Frontal cortex (tissue), 3 donors: ENCODE measurements at regions not wholly inside any gene's neighbourhood (a gene's known extent, or its start where the extent isn't known, plus 50 kb on each side); places are given as distances from the start of the nearest gene placed in this dataset.

Experiments
- DNase-seq, 2 donors: peaks; one replicate each; pipeline ENCODE4 v3.0.0; 2012; ENCODE audit warnings: low spot score in 2 of 2
- FAIRE-seq: peaks from 2 replicates; lab custom pipeline; 2012; peaks lifted over from hg19 to GRCh38; lab: Jason Lieb, UNC
- donor health status: control.
- donor health status: control.
- donor health status: control.

DNA sequence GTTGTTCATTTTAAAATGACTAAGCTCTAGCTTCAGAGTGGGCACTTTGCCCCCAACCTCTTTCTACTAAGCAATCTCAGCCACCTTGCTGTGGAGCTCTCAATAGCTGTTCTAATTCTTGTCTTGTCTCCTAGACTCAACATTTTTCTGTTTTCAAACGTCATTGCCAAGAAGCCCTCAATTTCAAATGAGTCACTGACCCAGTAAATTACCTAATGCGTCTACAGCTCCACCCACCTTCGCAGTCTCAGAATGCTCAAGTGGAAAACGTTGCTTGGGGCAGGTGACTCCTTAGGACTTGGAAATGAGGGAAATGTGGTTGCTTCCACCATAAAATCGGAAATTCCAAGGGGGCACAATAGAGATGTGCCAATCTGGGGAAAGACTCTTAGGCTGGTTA, 59.0 kb downstream of the ING2 start:
- FAIRE-seq (no peak), DNase-seq (no peak)

GRCh38 chr4:183571350-183571941, 66.6 kb downstream of the ING2 start:
- no peak for FAIRE-seq
- peak in 1 of 2 donors; percentile 29 for DNase-seq

DNA sequence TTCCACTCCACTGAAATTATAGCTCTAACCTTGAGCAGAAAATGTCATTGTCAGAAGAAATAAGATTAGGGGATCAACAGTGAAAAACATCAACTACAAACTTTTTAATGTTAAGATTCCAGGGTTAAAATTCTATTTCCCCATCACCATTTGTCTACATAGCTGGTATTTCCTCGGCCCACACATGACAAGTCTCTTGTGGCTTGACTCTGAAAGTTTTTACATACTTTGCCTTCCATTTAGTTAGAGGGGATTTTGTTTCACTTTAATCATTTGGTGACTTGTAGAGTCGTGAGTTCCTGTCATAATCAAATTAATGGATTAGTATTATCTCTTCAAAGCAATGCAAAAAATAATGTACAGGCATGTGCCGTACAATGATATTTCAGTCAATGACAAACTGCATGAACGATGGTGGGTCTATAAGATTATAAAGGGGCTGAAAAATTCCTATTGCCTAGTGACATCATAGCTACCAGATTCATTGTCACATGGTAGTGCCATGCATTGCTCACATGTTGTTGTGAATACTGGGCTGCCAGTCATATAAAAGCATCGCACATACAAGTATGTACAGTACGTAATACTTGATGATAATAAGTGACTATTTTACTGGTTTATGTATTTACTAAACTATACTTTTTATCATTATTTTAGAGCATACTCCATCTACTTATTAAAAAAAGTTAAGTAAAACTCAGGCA, 72.0 kb downstream of the ING2 start:
- no peak for FAIRE-seq
- no peak for DNase-seq

DNA sequence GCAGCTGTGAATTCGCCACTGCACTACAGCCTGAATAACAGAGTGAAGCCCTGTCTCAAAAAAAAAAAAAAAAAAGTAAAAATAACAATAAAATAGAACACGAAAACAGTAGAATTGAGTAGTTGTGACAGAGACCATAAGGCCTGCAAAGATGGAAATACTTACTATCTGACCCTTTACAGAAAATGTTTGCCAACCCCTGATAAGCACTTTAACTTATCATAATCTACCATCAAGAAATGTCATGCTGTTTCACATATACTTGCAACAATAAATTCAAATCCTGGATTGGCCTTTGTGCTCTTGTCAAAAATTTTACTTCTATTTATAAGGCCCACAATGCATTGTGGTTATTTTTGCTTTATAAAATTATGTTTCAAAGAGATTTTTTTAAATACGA, 75.5 kb downstream of the ING2 start:
- FAIRE-seq (no peak), DNase-seq (no peak)

GRCh38 chr4:183580849-183581248, 76.0 kb downstream of the ING2 start:
- FAIRE-seq (no peak), DNase-seq (no peak)

GRCh38 chr4:183586824-183587223, 72.2 kb downstream of the RWDD4 start:
- DNase-seq (no peak), FAIRE-seq (no peak)

DNA sequence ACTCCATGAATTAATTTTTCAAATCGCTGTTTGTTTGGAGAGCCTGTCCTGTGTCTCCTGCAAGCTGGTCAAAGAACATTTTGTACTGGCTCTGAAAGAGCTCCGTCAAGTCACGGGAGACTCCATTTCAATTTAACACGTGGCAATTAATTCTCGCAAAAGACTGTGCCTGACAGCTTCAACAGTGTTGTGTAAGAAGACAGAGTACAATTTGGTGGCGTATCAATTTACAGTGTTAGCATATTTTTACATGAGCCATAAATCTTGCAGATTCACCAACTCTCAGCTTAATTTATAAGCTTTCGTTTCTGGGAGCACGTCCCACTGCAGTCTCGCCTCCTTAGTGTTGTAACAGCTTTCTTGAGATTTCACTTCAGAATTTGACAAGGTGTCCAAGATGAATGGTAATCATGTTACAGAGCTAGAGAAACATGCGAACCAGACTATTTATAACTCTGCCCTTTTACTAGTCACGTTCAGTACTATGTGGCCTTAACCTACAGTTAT, 70.8 kb downstream of the RWDD4 start:
- DNase-seq (peak in 1 of 2 donors; percentile 25), FAIRE-seq (no peak)

- DNase-seq (no peak), FAIRE-seq (no peak)
Observed at GRCh38 chr4:183588691-183589090, 70.3 kb downstream of the RWDD4 start.

- FAIRE-seq (no peak), DNase-seq (no peak)
Observed at GRCh38 chr4:183589461-183590099, 69.4 kb downstream of the RWDD4 start.
